H1 (cell line): ENCODE measurements at regions not wholly inside any gene's neighbourhood (a gene's known extent, or its start where the extent isn't known, plus 50 kb on each side); places are given as distances from the start of the nearest gene placed in this dataset.

Source experiments
- CREB1 ChIP-seq: IDR thresholded peaks from 2 replicates; pipeline ENCODE4 v1.6.1; 2012; ENCODE audit warnings: inconsistent platforms
- CTCF ChIP-seq, 3 experiments: IDR thresholded peaks; 1 replicate in 2 of 3; 2 replicates in 1 of 3; pipeline versions ENCODE4 v1.5.1 to v1.6.1; 2011; ENCODE audit warnings: low read length in 3 of 3, mild to moderate bottlenecking in 3 of 3, inconsistent platforms in 2 of 3, low read depth in 1 of 3, moderate library complexity in 1 of 3; ENCODE audit not compliant: insufficient read depth in 1 of 3; ENCODE audit errors: control extremely low read depth in 1 of 3
- E2F6 ChIP-seq: IDR thresholded peaks from 2 replicates; pipeline ENCODE4 v1.6.1; 2012; ENCODE audit warnings: inconsistent platforms
- EZH2 ChIP-seq: fragments of 200-600 bp; sonication (generic); IDR thresholded peaks from 2 replicates; pipeline ENCODE4 v1.7.1; 2012; ENCODE audit warnings: low read depth, mild to moderate bottlenecking, moderate library complexity, low read length, inconsistent platforms; ENCODE audit not compliant: severe bottlenecking
- JUN ChIP-seq: IDR thresholded peaks from 2 replicates; pipeline ENCODE4 v1.6.1; 2011; ENCODE audit warnings: low read depth, mild to moderate bottlenecking, improper control_type of control experiment, low read length
- KDM1A ChIP-seq: fragments of 200-600, 300-600 bp; sonication (generic); IDR thresholded peaks from 2 replicates; pipeline ENCODE4 v1.7.1; 2016; ENCODE audit warnings: mild to moderate bottlenecking, low read length, borderline replicate concordance
- MAFK ChIP-seq: IDR thresholded peaks from 2 replicates; pipeline ENCODE4 v1.6.1; 2012; ENCODE audit warnings: low read depth, mild to moderate bottlenecking, improper control_type of control experiment, low read length
- MAX ChIP-seq: IDR thresholded peaks from 2 replicates; pipeline ENCODE4 v1.6.1; 2012; ENCODE audit warnings: inconsistent platforms
- POLR2A ChIP-seq, 2 experiments: IDR thresholded peaks; 1 replicate in 1 of 2; 2 replicates in 1 of 2; pipeline ENCODE4 v1.6.1; 2011; ENCODE audit warnings: low read depth in 2 of 2, low read length in 2 of 2, mild to moderate bottlenecking in 2 of 2; ENCODE audit errors: control extremely low read depth in 1 of 2

- TF ChIP-seq POLR2A (IDR thresholded peaks at IDR 0.05; ENCODE audit: control extremely low read depth in 1 of 2, low read depth in 2 of 2, low read length in 2 of 2) (no peak), CREB1 (no peak), JUN (no peak), CTCF (IDR thresholded peaks at IDR 0.05; ENCODE audit: control extremely low read depth in 1 of 3, insufficient read depth in 1 of 3, low read depth in 1 of 3, low read length in 3 of 3) (no peak), KDM1A (no peak), MAFK (no peak), E2F6 (no peak), MAX (no peak), EZH2 (no peak)
These were observed 174.5 kb downstream of the CPE start for GRCh38 chr4:165553221-165553810.
